ENCODE measurements at regions not wholly inside any gene's neighbourhood (a gene's known extent, or its start where the extent isn't known, plus 50 kb on each side); places are given as distances from the start of the nearest gene placed in this dataset.

GRCh38 chr20:52476074-52476750, 284.6 kb upstream of the ZFP64 start:
- no peak overlapping the region for H3K4me2 ChIP-seq (ENCODE audit: insufficient read depth, low read length)
- DNase-seq (no peak), ATAC-seq (ENCODE audit: insufficient read depth, low read depth) (no peak)
- H3K27ac ChIP-seq (ENCODE audit: low read length), result no peak overlapping the region
- H2AFZ ChIP-seq (ENCODE audit: low read depth, low read length), result no peak overlapping the region
- no peaks in the 10 kb centered on the region for H3K36me3 ChIP-seq (ENCODE audit: insufficient read depth, low read length)
- TF ChIP-seq EZH2 (IDR thresholded peaks at IDR 0.05; ENCODE audit: borderline replicate concordance, low read depth, low read length, severe bottlenecking) (no peak), CTCF (IDR thresholded peaks at IDR 0.05; ENCODE audit: borderline replicate concordance, extremely low read depth, low read length, poor library complexity, severe bottlenecking) (no peak)
- no peak overlapping the region for H3K4me3 ChIP-seq (ENCODE audit: low read depth in 1 of 2, low read length in 2 of 2)
- no peaks in the 10 kb centered on the region for H3K4me1 ChIP-seq (ENCODE audit: insufficient read depth, low read length)
- no peaks in the 10 kb centered on the region for H3K79me2 ChIP-seq (ENCODE audit: insufficient read depth, low read length)
- H4K20me1 ChIP-seq (ENCODE audit: insufficient read depth, low read length), result no peaks in the 10 kb centered on the region
- no peak overlapping the region for H3K9ac ChIP-seq (ENCODE audit: low read depth, low read length)
- H3K27me3 ChIP-seq (ENCODE audit: insufficient read depth, low read length, poor library complexity), result no peaks in the 10 kb centered on the region
- H3K9me3 ChIP-seq (ENCODE audit: insufficient read depth, low read length, severe bottlenecking), result no peaks in the 10 kb centered on the region

DNA sequence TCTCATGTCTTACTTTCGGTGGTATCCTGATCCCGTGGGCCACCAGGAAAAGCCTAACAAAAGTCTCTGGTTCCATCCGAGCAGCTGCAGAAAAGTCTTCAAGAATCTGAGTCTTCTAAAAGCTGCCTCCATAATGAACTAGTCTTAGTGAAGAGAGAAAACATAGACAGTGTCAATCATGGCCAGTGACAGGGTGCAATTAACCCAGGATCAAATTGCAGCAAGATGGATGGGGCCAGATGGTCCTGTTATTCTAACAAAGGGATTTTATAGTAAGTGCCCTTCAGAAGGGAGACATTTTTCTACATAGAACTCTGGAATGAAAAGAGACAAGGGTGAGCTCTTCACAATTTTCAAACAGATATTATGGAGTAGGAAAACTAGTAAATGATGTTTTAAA, 281.6 kb upstream of the ZFP64 start:
- H3K4me3 ChIP-seq (ENCODE audit: low read depth in 1 of 2, low read length in 2 of 2), result no peak overlapping the region
- H3K9ac ChIP-seq (ENCODE audit: low read depth, low read length), result no peak overlapping the region
- no peak overlapping the region for H3K27ac ChIP-seq (ENCODE audit: low read length)
- DNase-seq (no peak), ATAC-seq (ENCODE audit: insufficient read depth, low read depth) (no peak)
- no peaks in the 10 kb centered on the region for H3K36me3 ChIP-seq (ENCODE audit: insufficient read depth, low read length)
- H3K4me1 ChIP-seq (ENCODE audit: insufficient read depth, low read length), result no peaks in the 10 kb centered on the region
- no peak overlapping the region for H3K4me2 ChIP-seq (ENCODE audit: insufficient read depth, low read length)
- no peak for TF ChIP-seq EZH2 (IDR thresholded peaks at IDR 0.05; ENCODE audit: borderline replicate concordance, low read depth, low read length, severe bottlenecking)
- no peaks in the 10 kb centered on the region for H3K79me2 ChIP-seq (ENCODE audit: insufficient read depth, low read length)
- H4K20me1 ChIP-seq (ENCODE audit: insufficient read depth, low read length), result no peaks in the 10 kb centered on the region
- H3K27me3 ChIP-seq (ENCODE audit: insufficient read depth, low read length, poor library complexity), result no peaks in the 10 kb centered on the region
- H2AFZ ChIP-seq (ENCODE audit: low read depth, low read length), result no peak overlapping the region
- H3K9me3 ChIP-seq (ENCODE audit: insufficient read depth, low read length, severe bottlenecking), result no peaks in the 10 kb centered on the region

- Histone ChIP-seq H3K4me1 (ENCODE audit: insufficient read depth, low read length) (no peaks in the 10 kb centered on the region), H3K79me2 (ENCODE audit: insufficient read depth, low read length) (no peaks in the 10 kb centered on the region), H3K27me3 (ENCODE audit: insufficient read depth, low read length, poor library complexity) (peaks cover 2% of the 10 kb centered on the region), H2AFZ (ENCODE audit: low read depth, low read length) (no peak overlapping the region), H3K36me3 (ENCODE audit: insufficient read depth, low read length) (no peaks in the 10 kb centered on the region), H3K4me3 (ENCODE audit: low read depth in 1 of 2, low read length in 2 of 2) (no peak overlapping the region), H3K4me2 (ENCODE audit: insufficient read depth, low read length) (no peak overlapping the region), H3K9me3 (ENCODE audit: insufficient read depth, low read length, severe bottlenecking) (no peaks in the 10 kb centered on the region), H3K9ac (ENCODE audit: low read depth, low read length) (no peak overlapping the region), H3K27ac (ENCODE audit: low read length) (no peak overlapping the region), H4K20me1 (ENCODE audit: insufficient read depth, low read length) (no peaks in the 10 kb centered on the region)
- ATAC-seq (ENCODE audit: insufficient read depth, low read depth) (no peak), DNase-seq (no peak)
- no peak for TF ChIP-seq EZH2 (IDR thresholded peaks at IDR 0.05; ENCODE audit: borderline replicate concordance, low read depth, low read length, severe bottlenecking)
- no peak for TF ChIP-seq CTCF (IDR thresholded peaks at IDR 0.05; ENCODE audit: borderline replicate concordance, extremely low read depth, low read length, poor library complexity, severe bottlenecking)
These were observed 279.0 kb upstream of the ZFP64 start for GRCh38 chr20:52470561-52470960.

DNA sequence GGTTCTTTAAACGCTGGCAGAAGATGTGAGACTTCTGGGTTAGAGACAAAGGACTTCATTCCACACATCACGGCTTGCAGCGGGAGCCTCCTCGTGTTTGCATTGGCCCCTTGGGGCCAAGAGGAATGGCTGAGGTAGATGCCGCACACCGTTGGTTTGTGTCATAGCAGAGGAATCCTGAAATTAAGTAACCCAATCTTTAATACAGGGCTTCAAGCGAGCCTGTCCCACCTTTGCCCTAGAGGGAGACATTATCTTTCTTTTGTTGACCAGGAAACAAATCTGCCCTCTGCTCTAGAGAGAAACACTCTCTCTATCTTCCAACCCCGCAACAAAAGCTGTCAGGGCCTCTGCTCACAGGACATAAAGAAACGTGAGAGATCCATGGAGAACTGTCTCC, 277.5 kb upstream of the ZFP64 start:
- Histone ChIP-seq H3K9me3 (ENCODE audit: insufficient read depth, low read length, severe bottlenecking) (no peaks in the 10 kb centered on the region), H3K27me3 (ENCODE audit: insufficient read depth, low read length, poor library complexity) (peaks cover 9% of the 10 kb centered on the region), H3K4me2 (ENCODE audit: insufficient read depth, low read length) (no peak overlapping the region), H3K27ac (ENCODE audit: low read length) (no peak overlapping the region), H3K79me2 (ENCODE audit: insufficient read depth, low read length) (no peaks in the 10 kb centered on the region), H3K4me1 (ENCODE audit: insufficient read depth, low read length) (no peaks in the 10 kb centered on the region), H3K4me3 (ENCODE audit: low read depth in 1 of 2, low read length in 2 of 2) (no peak overlapping the region), H3K36me3 (ENCODE audit: insufficient read depth, low read length) (no peaks in the 10 kb centered on the region), H3K9ac (ENCODE audit: low read depth, low read length) (no peak overlapping the region), H4K20me1 (ENCODE audit: insufficient read depth, low read length) (no peaks in the 10 kb centered on the region), H2AFZ (ENCODE audit: low read depth, low read length) (no peak overlapping the region)
- ATAC-seq (ENCODE audit: insufficient read depth, low read depth), result no peak
- DNase-seq, result no peak
- TF ChIP-seq CTCF (IDR thresholded peaks at IDR 0.05; ENCODE audit: borderline replicate concordance, extremely low read depth, low read length, poor library complexity, severe bottlenecking) (no peak), EZH2 (IDR thresholded peaks at IDR 0.05; ENCODE audit: borderline replicate concordance, low read depth, low read length, severe bottlenecking) (no peak)
